Eye (tissue), 1 donor: ENCODE measurements at regions not wholly inside any gene's neighbourhood (a gene's known extent, or its start where the extent isn't known, plus 50 kb on each side); places are given as distances from the start of the nearest gene placed in this dataset.

ENCODE experiments used
- DNase-seq: peaks from one replicate; pipeline ENCODE4 v3.0.0-alpha.2; 2015

DNA sequence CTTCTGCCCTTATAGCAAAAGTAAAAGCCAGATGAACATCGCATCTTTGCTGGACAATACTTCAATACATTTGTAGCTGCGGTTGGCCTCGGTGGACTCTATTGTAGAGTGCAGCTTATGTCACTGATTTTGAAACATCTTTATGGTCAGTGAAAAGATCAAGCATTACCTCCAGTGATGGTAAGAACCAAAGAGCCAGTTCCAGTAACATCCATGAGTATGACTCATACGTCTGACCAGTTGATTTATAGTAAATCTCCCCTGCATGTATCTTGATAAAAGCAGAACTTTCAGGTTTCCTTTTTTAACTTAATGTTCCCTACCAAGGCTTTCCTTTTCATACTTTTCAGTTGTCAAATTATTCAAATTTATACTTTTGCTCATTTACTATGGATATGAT is 119.2 kb upstream of the HNRNPA3 start:
- DNase-seq: no peak

GRCh38 chr2:177098001-177098613 is 114.5 kb upstream of the HNRNPA3 start:
- no peak for DNase-seq

DNA sequence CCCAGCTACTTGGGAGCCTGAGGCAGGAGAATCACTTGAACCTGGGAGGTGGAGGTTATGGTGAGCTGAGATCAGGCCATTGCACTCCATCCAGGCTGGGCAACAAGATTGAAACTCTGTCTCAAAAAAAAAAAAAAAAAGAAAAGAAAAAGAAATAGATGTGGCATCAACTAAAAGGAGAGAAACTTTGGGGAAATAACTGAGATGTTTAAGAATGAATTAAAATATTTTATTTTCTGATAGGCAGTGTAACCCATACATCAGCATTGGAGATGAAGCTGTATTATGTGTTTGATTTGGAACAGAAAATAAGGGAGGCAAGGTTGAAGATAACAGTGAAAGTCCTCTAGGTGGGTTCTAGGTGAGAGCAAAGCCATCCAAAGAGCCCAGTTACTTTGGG is 110.7 kb upstream of the HNRNPA3 start:
- DNase-seq: no peak

DNA sequence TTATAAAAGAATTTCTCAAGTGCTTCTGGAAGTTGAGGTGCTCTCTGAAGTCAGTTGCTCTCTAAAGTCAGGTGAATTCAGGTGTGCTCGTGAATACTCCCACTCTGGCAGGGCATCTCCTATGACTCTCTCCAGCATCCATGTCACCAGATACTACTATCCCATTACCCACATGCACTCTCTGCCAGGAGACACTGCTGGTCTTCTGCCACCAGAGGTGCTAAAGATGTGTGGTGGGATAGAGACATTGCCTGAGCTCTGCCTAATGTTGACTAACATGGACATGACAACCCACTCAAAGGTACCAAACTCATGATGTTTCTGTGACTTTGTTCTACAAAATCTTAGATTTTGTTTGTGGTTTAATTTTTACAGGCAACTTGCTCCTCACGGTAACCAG is 106.4 kb upstream of the HNRNPA3 start:
- DNase-seq: no peak

DNA sequence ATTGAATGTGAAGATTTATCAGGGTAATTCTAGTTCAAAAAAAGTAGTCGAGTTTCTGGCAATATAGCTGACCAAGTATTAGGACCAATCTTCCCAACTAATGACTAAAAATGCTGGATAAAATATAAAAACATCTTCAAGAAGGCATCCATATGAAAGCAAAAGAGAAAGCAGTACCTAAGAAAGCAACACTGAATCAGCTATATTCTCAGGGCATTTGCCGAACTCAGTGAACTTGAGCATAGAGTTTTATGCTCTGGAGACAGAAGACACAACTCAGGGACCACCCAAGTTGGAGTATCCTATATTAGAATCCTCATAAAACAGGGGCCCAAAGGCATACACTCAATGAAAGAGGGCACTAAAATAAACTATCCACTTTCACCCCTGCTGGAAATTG is 103.7 kb upstream of the HNRNPA3 start:
- no peak for DNase-seq

GRCh38 chr2:177114712-177115111 is 97.9 kb upstream of the HNRNPA3 start:
- no peak for DNase-seq

DNA sequence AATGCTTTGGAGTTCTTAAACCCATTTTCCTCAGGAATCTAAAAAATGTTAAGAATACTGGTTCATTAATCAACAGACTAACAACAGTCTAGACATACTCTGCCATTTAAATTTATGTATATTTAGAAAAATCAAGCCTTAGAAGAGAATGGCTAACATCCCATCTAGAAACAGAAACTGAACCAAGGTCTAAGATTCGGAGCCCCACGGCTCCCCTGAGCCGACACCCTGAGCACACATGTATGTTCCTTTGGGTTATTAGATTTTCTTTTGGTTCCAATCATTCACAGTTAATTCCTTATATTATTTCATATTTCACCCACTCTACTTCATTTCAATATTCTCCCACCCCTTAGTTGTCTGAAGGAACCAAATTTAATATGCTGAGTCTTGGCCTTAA is 94.8 kb upstream of the HNRNPA3 start:
- DNase-seq: no peak

GRCh38 chr2:177118636-177119035 is 94.0 kb upstream of the HNRNPA3 start:
- no peak for DNase-seq

DNA sequence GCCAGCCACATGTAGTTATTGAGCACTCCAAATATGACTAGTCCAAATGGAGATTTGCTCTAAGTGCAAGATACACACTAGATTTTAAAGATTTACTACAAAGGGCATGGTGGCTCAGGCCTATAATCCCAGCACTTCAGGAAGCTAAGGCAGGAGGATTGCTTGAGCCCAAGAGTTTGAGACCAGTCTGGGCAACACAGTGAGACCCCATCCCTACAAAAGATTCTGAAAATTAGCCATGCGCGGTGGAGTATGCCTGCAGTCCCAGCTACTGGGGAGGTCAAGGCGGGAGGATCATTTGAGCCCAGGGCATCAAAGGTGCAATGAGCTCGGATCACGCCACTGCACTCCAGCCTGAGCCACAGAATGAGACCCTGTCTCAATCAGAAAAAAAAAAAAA is 93.5 kb upstream of the HNRNPA3 start:
- no peak for DNase-seq

GRCh38 chr2:177123048-177123447 is 89.5 kb upstream of the HNRNPA3 start:
- no peak for DNase-seq

- no peak for DNase-seq
Measured at GRCh38 chr2:177124371-177124770, 88.2 kb upstream of the HNRNPA3 start.

DNA sequence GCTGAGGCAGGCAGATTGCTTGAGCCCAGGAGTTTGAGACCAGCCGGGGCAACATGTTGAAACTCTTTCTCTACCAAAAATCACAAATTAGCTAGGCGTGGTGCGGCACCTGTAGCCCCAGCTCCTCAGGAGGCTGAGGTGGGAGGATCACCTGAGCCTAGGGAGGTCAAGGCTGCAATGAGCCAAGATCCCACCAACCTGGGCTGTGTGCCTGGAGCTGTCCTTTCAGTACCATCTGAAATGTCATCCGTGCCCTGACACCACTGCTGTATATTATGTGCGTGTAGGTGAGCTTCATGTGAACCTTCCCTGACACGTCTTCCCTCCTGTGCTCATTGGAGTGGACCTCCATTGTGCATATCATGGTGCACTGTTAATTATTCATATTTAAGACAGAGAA is 84.8 kb upstream of the HNRNPA3 start:
- DNase-seq: no peak

DNA sequence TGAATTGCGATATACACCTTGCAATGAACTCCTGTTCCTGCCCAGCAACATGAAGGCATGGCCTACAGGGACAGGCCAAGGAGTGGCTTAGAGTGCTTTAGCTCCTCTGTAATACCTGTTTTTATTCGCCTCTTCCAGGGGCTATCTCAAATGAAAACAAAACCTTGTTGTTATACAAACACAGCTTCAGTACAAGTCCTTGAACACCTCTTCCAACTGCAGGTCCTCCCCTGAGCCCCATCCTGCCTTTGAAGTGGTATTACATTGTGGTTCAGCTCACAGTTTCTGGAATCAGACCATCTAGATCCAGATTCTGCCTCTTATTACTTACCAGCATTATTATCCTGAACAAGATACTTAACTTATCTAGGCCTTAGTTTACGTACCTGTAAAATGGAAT is 83.0 kb upstream of the HNRNPA3 start:
- no peak for DNase-seq

GRCh38 chr2:177131858-177132257 is 80.7 kb upstream of the HNRNPA3 start:
- DNase-seq: no peak

GRCh38 chr2:177138823-177139222 is 73.8 kb upstream of the HNRNPA3 start:
- no peak for DNase-seq

DNA sequence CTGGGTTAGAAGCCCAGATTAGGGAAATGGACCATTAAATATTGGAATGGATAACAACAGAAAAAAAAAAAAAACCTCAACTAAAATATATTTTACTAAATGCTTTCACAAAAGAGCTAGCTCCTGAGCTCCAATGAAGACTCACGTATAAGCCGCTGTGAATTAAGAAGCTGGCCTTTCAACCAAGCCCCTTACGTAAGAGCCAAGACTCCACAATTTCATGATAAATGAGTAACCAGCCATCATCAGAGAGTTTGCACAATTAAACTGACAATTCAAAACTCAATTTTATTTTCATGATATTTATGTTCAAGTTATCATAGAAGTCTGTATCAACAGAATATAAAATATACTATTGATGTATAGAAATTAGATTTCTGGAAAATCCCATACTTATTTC is 70.7 kb upstream of the HNRNPA3 start:
- DNase-seq: no peak

GRCh38 chr2:177143444-177143843 is 69.2 kb upstream of the HNRNPA3 start:
- DNase-seq: no peak

GRCh38 chr2:177147093-177147694 is 65.4 kb upstream of the HNRNPA3 start:
- DNase-seq: peak; percentile 86

DNA sequence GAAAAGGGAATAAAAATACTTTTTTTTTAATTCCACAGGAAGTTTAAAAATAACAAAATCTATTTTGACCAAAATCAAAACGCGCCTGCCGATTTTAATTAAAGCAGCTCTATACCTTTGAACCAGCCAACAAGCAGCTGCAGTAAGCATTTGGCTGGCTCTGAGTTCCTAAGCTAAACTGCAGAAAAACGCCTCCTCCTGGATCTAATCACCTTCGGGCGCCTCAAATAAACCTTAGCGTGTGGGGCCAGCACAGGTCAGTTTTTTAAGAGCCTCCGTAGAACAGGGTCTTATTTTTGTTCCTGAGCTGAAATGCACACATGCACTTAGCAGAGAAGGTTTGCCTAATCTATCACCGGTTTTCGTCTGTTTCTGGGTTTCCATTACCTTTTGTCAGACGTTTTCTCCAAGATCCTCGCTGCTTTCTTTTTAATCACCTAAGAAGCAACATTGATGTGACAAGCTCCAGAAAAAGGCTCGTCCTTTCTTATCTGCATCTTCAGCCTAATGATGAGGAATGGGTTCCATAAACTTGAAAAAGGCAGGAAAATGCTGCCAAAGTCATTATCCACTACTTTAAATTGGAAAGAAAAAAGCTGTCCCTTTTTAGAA is 64.7 kb upstream of the HNRNPA3 start:
- peak; percentile 56 for DNase-seq

DNA sequence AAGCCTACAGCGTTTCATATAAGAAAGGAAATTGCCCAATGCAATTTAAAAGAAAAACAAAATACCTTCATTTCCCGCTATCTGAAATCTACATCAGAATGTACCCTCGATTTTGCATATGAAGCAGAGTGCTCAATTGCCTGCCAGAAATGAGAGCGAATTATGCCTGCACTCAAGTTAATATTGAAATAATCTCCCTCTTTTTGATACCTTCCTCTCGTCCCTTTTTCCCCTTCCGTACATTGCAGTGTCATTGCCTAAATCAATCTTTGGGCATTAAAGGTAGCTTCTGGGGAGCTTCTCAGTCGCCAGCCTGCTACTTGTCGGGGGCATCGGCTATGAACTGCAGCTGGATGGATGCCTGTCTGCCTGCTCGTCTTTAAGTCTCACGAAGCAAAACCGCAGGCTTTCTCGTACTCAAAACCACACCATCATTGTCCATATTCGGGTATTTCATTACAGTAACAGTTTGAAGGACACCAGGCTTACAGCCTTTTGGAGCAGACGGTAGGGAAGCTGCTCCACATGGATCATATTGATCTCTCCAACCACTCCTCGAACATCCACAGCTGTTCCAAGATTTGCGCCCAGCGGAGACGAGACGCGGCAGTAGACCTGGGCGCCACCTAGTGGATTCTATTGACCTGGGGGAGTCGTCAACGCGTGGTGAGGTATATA is 64.0 kb upstream of the HNRNPA3 start:
- DNase-seq: peak; percentile 96

DNA sequence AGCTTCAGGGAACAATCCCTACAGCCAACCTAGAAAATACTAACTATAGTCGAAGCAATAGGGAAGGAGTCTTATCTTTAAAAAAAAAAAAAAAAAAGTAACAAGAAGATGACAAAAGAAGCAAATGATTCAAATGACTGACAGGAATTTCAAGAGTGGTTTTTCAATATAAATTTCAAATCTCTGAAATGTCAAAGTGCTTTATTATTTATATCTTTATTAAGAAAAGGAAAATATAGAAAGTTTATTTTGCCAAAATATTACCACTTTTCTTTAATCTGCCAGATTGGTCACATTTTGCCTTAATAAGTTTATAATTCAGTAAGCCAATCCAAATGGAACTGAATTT is 63.5 kb upstream of the HNRNPA3 start:
- DNase-seq: no peak

DNA sequence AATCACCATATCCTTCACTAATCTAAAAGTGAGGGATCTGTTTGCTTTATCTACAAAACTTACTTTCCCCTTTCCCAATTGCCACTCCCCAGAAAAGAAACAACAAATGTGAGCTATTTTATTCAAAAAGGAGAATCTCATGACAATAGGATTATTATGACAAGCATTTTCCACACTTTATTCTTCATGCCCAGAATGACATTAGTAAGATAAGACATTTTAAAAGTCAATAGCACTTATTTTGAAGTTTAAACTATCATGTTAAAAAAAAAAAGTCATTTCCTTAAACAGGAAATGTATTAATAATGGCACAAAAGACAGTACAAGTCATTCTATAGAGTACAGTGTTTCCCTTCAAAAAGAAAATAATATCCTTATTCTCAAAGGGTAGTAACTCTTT is 58.8 kb upstream of the HNRNPA3 start:
- no peak for DNase-seq

DNA sequence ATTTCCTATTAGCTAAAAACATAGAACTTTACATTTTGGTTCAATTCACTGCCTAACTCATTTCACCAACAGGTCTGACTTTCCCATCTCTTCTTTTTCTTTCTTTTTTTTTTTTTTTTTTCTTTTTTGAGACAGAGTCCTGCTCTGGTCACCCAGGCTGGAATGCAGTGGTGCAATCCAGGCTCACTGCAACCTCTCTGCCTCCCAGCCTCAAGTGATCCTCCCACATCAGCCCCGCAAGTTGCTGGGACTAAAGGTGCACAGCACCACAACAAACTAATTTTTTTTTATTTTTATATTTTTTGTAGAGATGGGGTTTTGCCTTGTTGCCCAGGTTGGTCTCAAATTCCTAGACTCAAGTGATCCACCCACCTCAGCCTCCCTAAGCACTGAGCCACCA is 57.8 kb upstream of the HNRNPA3 start:
- no peak for DNase-seq

DNA sequence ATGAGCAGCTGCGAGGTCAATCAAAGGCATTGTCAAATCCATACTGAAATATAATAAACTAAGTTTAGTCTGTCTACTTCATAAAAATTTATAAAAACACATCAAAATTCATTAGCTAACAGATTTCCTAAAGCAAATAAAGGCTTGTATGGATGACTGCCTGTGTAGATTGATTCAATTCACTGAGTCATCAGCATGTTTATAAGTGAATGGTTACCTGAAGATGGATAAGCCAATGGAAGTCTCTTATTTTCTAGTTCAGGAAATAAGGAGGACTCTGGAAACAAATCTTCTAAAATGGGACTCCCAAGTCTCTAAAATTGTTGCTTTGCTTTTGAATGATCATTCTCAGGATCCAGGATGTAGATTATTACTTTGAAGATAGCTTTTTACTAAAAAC is 57.0 kb upstream of the HNRNPA3 start:
- DNase-seq: no peak
